ENCODE measurements at regions not wholly inside any gene's neighbourhood (a gene's known extent, or its start where the extent isn't known, plus 50 kb on each side); places are given as distances from the start of the nearest gene placed in this dataset.

DNA sequence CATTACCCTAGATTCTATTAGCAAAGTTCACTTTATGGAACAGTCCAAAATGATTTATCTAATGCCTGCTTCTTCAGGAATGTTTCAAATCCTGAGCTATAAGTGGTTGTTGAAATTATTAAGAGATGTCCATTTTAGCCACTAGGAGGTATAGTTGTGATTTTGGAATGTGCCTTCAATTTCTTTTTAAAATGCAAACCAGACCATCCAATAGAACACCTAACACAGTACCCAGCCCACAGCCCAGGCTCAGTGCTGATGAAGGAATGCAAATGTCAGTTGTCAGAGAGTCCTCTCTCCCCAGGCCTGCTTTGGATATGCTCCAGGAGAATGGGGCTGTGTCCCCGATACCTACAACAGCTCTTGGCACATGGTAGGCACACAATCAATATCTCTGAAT, 85.8 kb upstream of the E2F8 start:
- TF ChIP-seq POLR2AphosphoS5 (IDR thresholded peaks at IDR 0.05; ENCODE audit: low read depth, low read length): no peak
- no peak for TF ChIP-seq SIN3A (IDR thresholded peaks at IDR 0.05; ENCODE audit: borderline replicate concordance, insufficient read depth, low read length)
- no peak for TF ChIP-seq REST (IDR thresholded peaks at IDR 0.05; ENCODE audit: insufficient read depth in 1 of 2, low read depth in 2 of 2, low read length in 2 of 2)
- TF ChIP-seq TAF1 (IDR thresholded peaks at IDR 0.05; ENCODE audit: borderline replicate concordance, insufficient read depth, low read length): no peak
- no peak for TF ChIP-seq FOXP2 (optimal IDR thresholded peaks at IDR 0.05; ENCODE audit: borderline replicate concordance, extremely low read depth, extremely low read length, insufficient read depth)

All from PFSK-1 (cell line).